DOHH2 (cell line): ENCODE measurements at regions not wholly inside any gene's neighbourhood (a gene's known extent, or its start where the extent isn't known, plus 50 kb on each side); places are given as distances from the start of the nearest gene placed in this dataset.

ENCODE experiments used
- EZH2phosphoT487 ChIP-seq: fragments of 200-600 bp; sonication (generic); IDR thresholded peaks from 2 replicates; pipeline ENCODE4 v1.6.1; 2017; ENCODE audit warnings: borderline replicate concordance, mild to moderate bottlenecking, antibody characterized with exemption, low read length, moderate library complexity, mixed read lengths
- TF ChIP-seq, protein P1 (sequence below): fragments of 200-600 bp; sonication (generic); IDR thresholded peaks from one replicate; pipeline ENCODE4 v1.5.1; 2014; ENCODE audit warnings: antibody characterized with exemption, mild to moderate bottlenecking, low read depth, low read length; ENCODE audit not compliant: poor library complexity, severe bottlenecking

DNA sequence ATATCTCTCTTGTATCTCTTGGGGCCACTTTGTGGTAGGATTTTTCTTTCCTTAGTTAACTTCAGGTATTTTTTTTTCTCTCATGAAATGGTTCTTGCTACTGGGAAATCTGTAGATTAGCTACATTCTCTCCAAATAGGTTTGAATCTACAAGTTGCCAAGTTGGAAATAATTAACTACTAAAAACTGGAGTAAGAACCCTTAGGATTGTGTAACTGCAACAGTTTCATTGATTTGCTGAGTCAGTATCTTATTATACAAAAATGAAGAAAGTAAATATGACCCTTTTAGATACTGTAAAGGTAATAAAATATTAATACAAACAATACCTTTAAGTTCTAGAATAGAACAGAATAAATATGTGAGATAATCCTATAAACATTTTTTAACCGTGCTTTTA lies 327.9 kb downstream of the CXXC4 start:
- TF ChIP-seq, protein P1, sequence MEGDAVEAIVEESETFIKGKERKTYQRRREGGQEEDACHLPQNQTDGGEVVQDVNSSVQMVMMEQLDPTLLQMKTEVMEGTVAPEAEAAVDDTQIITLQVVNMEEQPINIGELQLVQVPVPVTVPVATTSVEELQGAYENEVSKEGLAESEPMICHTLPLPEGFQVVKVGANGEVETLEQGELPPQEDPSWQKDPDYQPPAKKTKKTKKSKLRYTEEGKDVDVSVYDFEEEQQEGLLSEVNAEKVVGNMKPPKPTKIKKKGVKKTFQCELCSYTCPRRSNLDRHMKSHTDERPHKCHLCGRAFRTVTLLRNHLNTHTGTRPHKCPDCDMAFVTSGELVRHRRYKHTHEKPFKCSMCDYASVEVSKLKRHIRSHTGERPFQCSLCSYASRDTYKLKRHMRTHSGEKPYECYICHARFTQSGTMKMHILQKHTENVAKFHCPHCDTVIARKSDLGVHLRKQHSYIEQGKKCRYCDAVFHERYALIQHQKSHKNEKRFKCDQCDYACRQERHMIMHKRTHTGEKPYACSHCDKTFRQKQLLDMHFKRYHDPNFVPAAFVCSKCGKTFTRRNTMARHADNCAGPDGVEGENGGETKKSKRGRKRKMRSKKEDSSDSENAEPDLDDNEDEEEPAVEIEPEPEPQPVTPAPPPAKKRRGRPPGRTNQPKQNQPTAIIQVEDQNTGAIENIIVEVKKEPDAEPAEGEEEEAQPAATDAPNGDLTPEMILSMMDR = no peak
- no peak for TF ChIP-seq EZH2phosphoT487
